WERI-Rb-1 (cell line): ENCODE measurements at regions not wholly inside any gene's neighbourhood (a gene's known extent, or its start where the extent isn't known, plus 50 kb on each side); places are given as distances from the start of the nearest gene placed in this dataset.

Experiments
- DNase-seq: peaks from one replicate; pipeline ENCODE4 v3.0.0-alpha.2; 2020
- H3K27ac ChIP-seq: fragments of 250-450 bp; sonication (Bioruptor Pico); 2 replicates; pipeline ENCODE4 v1.5.1; 2020; ENCODE audit warnings: mild to moderate bottlenecking, moderate library complexity
- H3K27me3 ChIP-seq: fragments of 250-450 bp; sonication (Bioruptor Pico); 2 replicates; pipeline ENCODE4 v1.5.1; 2021; ENCODE audit warnings: mild to moderate bottlenecking, low read depth, moderate library complexity; ENCODE audit not compliant: insufficient read depth, severe bottlenecking
- H3K36me3 ChIP-seq: fragments of 250-450 bp; sonication (Bioruptor Pico); 2 replicates; pipeline ENCODE4 v1.5.1; 2020; ENCODE audit warnings: mild to moderate bottlenecking, moderate library complexity
- H3K4me3 ChIP-seq: 2 replicates; pipeline ENCODE4 v1.5.1; 2011; ENCODE audit warnings: low read depth, mild to moderate bottlenecking, control low read depth, low read length
- H3K9me3 ChIP-seq: fragments of 250-450 bp; sonication (Bioruptor Pico); 2 replicates; pipeline ENCODE4 v1.5.1; 2021; ENCODE audit warnings: mild to moderate bottlenecking, moderate library complexity; ENCODE audit not compliant: severe bottlenecking
- TF ChIP-seq, protein P1 (sequence below): IDR thresholded peaks from 2 replicates; pipeline ENCODE4 v1.5.1; 2011; ENCODE audit warnings: low read depth, mild to moderate bottlenecking, control low read depth, inconsistent platforms, low read length

DNA sequence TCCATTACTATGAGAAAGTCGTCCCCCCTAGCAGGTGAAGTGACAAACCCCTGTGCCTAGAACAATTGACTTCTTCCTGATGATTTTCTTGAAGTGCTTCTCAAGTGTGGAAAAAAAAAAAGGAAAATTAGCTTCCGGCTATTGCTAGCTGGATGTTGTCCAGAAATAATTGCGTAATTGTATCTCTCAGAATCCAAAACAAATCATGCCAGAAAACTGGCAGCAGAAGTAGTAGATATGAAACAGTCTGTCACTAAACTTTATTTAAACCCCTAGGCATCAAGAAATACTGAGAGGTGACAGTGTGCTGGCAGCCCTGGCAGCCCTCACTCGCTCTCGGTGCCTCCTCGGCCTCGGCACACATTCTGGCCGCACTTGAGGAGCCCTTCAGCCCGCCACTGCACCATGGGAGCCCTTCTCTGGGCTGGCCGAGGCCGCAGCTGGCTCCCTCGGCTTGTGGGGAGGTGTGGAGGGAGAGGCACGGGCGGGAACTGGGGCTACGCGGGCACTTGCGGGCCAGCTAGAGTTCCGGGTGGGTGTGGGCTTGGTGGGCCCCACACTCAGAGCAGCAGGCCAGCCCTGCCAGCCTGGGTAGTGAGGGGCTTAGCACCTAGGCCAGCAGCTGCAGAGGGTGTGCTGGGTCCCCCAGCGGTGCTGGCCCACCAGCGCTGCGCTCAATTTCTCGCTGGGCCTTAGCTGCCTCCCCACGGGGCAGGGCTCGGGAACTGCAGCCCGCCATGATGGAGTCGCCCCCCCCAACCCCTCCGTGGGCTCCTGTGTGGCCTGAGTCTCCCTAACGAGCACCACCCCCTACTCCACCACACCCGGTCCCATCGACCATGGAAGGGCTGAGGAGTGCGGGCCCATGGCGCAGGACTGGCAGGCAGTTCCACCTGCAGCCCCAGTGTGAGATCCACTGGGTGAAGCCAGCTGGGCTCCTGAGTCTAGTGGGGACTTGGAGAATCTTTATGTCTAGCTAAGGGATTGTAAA lies 80.5 kb upstream of the ABCA12 start:
- peaks cover 4% of the 10 kb centered on the region for H3K9me3 ChIP-seq
- H3K4me3 ChIP-seq: no peak overlapping the region
- H3K36me3 ChIP-seq: no peaks in the 10 kb centered on the region
- TF ChIP-seq, protein P1, sequence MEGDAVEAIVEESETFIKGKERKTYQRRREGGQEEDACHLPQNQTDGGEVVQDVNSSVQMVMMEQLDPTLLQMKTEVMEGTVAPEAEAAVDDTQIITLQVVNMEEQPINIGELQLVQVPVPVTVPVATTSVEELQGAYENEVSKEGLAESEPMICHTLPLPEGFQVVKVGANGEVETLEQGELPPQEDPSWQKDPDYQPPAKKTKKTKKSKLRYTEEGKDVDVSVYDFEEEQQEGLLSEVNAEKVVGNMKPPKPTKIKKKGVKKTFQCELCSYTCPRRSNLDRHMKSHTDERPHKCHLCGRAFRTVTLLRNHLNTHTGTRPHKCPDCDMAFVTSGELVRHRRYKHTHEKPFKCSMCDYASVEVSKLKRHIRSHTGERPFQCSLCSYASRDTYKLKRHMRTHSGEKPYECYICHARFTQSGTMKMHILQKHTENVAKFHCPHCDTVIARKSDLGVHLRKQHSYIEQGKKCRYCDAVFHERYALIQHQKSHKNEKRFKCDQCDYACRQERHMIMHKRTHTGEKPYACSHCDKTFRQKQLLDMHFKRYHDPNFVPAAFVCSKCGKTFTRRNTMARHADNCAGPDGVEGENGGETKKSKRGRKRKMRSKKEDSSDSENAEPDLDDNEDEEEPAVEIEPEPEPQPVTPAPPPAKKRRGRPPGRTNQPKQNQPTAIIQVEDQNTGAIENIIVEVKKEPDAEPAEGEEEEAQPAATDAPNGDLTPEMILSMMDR: no peak
- no peak overlapping the region for H3K27ac ChIP-seq
- no peak for DNase-seq
- H3K27me3 ChIP-seq: no peaks in the 10 kb centered on the region

- Histone ChIP-seq H3K27me3 (no peaks in the 10 kb centered on the region), H3K36me3 (no peaks in the 10 kb centered on the region), H3K9me3 (peaks cover 4% of the 10 kb centered on the region), H3K27ac (no peak overlapping the region), H3K4me3 (no peak overlapping the region)
- DNase-seq: no peak
- TF ChIP-seq, protein P1: no peak
Measured at GRCh38 chr2:215216806-215217205, 78.4 kb upstream of the ABCA12 start.

GRCh38 chr2:215215637-215216036 lies 77.2 kb upstream of the ABCA12 start:
- DNase-seq: no peak
- Histone ChIP-seq H3K27me3 (no peaks in the 10 kb centered on the region), H3K4me3 (no peak overlapping the region), H3K9me3 (peaks cover 7% of the 10 kb centered on the region), H3K36me3 (no peaks in the 10 kb centered on the region), H3K27ac (no peak overlapping the region)
- TF ChIP-seq, protein P1: no peak

- Histone ChIP-seq H3K4me3 (no peak overlapping the region), H3K36me3 (no peaks in the 10 kb centered on the region), H3K27me3 (no peaks in the 10 kb centered on the region), H3K9me3 (peaks cover 13% of the 10 kb centered on the region), H3K27ac (no peak overlapping the region)
- DNase-seq: no peak
- TF ChIP-seq, protein P1: no peak
Measured at GRCh38 chr2:215210082-215210481, 71.7 kb upstream of the ABCA12 start.

GRCh38 chr2:215207791-215208367 lies 69.5 kb upstream of the ABCA12 start:
- peaks cover 13% of the 10 kb centered on the region for H3K9me3 ChIP-seq
- no peak for DNase-seq
- no peaks in the 10 kb centered on the region for H3K27me3 ChIP-seq
- TF ChIP-seq, protein P1: no peak
- no peak overlapping the region for H3K27ac ChIP-seq
- no peaks in the 10 kb centered on the region for H3K36me3 ChIP-seq
- no peak overlapping the region for H3K4me3 ChIP-seq
